HG03558 (cell line): ENCODE measurements at regions not wholly inside any gene's neighbourhood (a gene's known extent, or its start where the extent isn't known, plus 50 kb on each side); places are given as distances from the start of the nearest gene placed in this dataset.
"Not testable (repeated sequence)": the region's sequence is repeated elsewhere in the genome, so short reads cannot be mapped to it uniquely, and the experiment has no call there.

Experiments
- ATAC-seq: cut with Tn5 transposase; IDR thresholded peaks from one replicate; pipeline ENCODE4 v1.9.1; 2021; ENCODE audit warnings: moderate number of reproducible peaks; ENCODE audit not compliant: unreplicated experiment; ENCODE audit errors: extremely low read depth

GRCh38 chr20:17891131-17891530, 77.5 kb downstream of the SNX5 start:
- not testable (repeated sequence) for ATAC-seq

- no peak for ATAC-seq
These were observed 78.3 kb downstream of the SNX5 start for GRCh38 chr20:17890330-17890729.

- ATAC-seq, result no peak
These were observed 79.4 kb downstream of the SNX5 start for GRCh38 chr20:17889226-17889625.

DNA sequence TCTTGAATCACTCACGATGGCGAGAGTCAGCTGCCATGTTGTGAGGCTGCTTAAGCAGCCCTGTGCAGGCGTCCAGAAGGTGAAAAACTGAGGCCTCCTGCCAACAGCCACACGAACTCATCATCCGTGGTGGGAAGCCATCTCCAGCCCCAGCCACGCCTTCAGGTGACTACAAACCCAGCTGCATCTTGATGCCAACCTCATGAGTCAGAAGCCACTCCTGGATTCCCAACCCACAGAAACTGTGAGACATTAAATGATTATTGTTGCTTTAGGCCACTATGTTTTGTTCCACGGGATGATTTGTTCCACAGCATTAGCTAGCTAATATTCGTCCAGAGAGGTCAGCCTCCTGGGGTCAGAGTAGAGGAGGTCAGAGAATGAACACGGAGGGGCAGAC, 80.5 kb downstream of the SNX5 start:
- ATAC-seq, result no peak

DNA sequence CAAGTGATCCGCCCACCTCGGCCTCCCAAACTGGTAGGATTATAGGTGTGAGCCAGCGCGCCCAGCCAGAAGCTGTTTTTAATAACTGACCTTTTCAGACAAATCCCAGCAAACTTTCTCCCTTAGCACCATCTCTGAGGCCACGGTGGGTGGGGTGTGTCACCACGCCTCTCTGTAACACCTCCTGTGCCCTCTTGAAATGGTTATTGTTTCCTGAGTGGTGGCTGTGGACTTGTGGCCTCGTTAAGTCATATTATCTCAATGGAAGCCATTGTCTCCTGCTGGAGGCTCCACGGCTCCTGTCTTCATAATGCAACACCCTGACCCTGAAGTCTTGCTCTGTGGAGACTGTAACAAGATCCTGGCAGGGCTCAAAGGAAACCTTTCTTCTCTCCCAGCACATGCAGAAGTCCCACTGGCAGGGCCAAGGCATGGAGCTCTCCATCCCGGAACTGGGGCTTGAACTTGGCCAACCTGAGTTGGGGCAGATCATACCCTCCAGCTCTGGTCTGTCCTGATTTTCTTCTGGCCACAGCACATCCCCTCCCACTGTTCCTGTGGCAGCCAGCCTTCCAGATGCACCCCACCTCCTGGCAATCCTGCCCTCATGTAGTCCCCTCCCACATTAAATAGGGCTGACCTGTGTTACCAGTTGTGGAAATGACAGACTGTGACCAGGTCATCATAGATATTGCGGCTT, 81.1 kb downstream of the SNX5 start:
- no peak for ATAC-seq

GRCh38 chr20:17885544-17885943, 83.0 kb downstream of the SNX5 start:
- ATAC-seq, result no peak

GRCh38 chr20:17885076-17885475, 83.5 kb downstream of the SNX5 start:
- ATAC-seq, result no peak

GRCh38 chr20:17884307-17885003, 84.1 kb downstream of the SNX5 start:
- no peak for ATAC-seq

DNA sequence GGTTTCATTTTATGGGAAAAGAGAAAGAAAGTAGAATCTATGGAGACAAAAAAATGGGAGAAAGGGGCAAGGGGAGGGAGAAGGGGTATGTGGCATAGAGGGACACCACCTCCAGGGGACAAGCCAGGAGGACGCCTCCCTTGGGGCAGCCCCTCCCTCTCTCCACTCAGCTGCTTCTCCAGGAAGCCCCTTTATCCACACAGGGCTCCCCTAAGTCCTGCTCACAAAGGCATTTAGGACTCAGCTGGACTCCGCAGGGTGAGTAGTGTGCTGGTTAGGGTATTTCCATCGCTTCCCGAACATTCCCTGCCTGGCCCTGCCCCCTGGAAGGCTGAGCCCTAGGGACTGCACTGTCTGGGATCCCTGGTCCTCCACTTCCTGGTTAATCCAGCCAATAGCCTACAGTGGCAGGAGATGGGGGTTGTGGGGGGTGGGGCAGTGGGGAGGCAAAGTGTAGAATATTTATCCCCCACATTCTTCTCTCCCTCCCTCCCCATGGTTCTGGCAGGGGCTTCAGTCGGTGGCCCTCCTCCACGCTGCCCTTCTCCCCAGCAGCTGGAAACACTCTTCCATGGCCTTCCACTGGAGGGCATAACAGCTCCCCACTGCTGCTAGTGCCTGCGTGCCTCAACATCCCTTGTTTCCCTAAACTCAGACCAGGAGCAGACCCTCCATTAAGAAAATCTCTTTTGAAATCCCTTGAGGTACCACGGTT, 84.8 kb downstream of the SNX5 start:
- no peak for ATAC-seq

GRCh38 chr20:17882834-17883591, 85.6 kb downstream of the SNX5 start:
- ATAC-seq, result no peak

- no peak for ATAC-seq
These were observed 86.3 kb downstream of the SNX5 start for GRCh38 chr20:17882065-17882833.

DNA sequence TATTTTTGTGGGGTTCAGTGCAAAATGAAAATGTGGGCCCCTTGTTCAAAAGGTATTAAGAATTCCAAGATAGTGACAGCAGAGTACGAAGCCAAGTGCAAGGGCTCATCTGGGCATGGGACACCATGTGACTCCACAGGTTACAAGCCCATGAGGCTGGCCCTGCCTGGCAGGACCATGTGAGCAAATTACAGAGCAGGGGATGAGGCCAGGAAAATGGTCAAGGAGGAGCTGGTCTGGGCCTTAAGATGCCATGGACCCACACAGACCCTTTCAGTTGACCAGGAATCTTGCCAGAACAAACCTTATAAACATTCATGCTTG, 86.9 kb downstream of the SNX5 start:
- ATAC-seq, result no peak

DNA sequence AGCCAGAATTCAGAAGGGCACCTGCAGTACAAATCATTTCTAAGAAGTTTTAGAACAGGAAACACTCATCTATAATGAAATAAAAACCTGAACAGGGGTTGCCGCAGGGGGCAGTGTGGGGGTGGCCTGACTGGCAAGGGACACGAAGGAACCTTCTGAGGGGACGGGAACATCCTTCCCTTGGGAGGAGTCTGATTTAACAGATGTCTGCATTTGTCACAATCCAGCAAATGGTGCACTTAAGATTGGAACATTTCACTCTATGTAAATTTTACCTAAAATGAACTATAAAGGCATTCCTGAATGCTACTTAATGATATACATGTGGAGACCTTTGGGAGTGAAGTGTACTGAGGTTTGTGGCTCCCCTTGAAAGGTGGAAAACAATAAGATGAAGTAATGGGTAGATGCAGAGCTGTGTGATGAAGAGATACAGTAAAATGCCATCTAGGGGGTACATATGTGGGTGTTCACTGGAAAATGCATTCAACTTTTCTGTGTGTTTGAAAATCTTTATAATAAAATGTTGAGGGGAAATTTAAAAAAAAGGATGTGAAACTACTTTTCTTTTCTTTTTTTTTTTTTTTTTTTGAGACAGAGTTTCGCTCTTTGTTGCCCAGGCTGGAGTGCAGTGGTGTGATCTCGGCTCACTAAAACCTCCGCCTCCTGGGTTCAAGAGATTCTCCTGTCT, 89.5 kb downstream of the SNX5 start:
- ATAC-seq, result no peak

- no peak for ATAC-seq
These were observed 90.3 kb downstream of the SNX5 start for GRCh38 chr20:17878069-17878911.

DNA sequence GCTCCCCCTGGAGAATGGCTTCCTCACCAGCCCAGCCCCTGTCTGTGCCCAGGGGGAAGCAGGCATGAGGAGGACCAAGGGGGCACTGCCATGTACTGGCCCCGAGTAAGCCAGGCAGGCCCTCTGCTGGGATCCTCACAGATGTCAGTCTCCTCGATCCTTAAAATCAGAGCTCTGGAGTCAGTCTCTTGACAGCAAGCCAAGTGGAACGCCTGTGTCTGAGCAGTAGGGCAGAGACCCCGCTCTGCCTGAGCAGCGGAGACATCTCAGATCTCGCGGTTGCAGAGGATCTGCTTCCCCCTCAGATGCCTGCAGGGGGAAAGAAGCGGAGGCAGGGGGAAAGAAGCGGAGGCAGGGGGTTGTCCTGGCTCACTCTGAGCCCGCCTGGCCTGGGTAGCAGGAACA, 92.6 kb downstream of the SNX5 start:
- no peak for ATAC-seq

- no peak for ATAC-seq
These were observed 93.3 kb downstream of the SNX5 start for GRCh38 chr20:17875106-17875980.

DNA sequence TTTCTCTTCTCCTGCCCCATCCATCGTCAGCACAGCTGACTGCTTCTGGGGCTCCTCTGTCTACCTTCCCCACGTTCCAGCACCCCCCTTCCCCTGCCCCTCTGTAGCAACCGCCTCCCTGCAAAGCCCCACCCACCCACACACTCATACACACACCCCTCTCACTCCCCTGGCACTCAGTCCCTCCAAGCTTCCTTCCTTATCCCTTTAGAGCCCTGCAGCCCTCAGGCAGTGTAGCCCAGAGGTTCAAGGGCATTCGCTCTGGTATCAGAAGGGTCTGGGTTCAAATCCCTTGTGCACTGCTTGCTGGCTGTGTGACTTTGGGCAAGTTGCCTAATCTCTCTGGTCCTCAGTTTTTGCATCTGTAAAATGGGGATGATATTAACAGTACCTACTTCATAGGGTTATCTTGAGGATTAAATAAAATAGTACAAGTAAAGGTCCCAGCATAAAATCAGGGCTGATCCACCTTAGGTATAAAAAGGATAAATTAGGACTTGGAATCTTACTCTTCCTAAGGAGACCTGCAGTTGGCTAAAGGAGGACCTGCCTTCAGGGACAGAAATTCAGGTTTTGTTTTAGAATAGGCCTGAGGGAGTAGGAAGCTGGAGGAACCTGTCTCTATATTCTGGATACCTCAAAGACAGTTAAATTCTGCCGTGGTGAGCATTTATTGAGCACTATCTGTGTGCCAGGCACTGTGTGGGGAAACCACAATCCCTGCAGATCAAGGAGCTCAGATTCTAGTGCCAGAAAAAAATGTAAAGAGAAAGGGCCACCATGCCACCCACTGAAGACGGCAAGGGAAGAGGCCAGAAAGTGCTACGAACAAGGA, 94.1 kb downstream of the SNX5 start:
- no peak for ATAC-seq
